DND-41 (cell line): ENCODE measurements at regions not wholly inside any gene's neighbourhood (a gene's known extent, or its start where the extent isn't known, plus 50 kb on each side); places are given as distances from the start of the nearest gene placed in this dataset.

Source experiments
- ATAC-seq: fragments of 200-7000 bp; cut with Tn5 transposase; 3 replicates; pipeline ENCODE4 v1.9.1; 2021; ENCODE audit warnings: low read depth; ENCODE audit not compliant: insufficient read depth
- DNase-seq: peaks from one replicate; pipeline ENCODE4 v3.0.0-alpha.2; 2020
- H2AFZ ChIP-seq: 2 replicates; pipeline ENCODE4 v1.6.0; 2012; ENCODE audit warnings: low read depth, low read length
- H3K27ac ChIP-seq: 2 replicates; pipeline ENCODE4 v1.5.1; 2012; ENCODE audit warnings: low read length, inconsistent platforms
- H3K27me3 ChIP-seq: fragments of 200-600 bp; sonication (generic); 2 replicates; pipeline ENCODE4 v1.6.0; 2012; ENCODE audit warnings: low read length, mild to moderate bottlenecking, inconsistent platforms; ENCODE audit not compliant: insufficient read depth, poor library complexity
- H3K36me3 ChIP-seq: 2 replicates; pipeline ENCODE4 v1.5.1; 2012; ENCODE audit warnings: low read length, inconsistent platforms; ENCODE audit not compliant: insufficient read depth
- H3K4me1 ChIP-seq: 2 replicates; pipeline ENCODE4 v1.5.1; 2012; ENCODE audit warnings: mild to moderate bottlenecking, low read length; ENCODE audit not compliant: insufficient read depth
- H3K4me2 ChIP-seq: 2 replicates; pipeline ENCODE4 v1.6.0; 2012; ENCODE audit warnings: mild to moderate bottlenecking, moderate library complexity, low read length, inconsistent platforms; ENCODE audit not compliant: insufficient read depth
- H3K4me3 ChIP-seq, 2 experiments: fragments of 200-600 bp in 1 of 2; shearing (Covaris generic) in 1 of 2; 2 replicates each; pipeline ENCODE4 v1.5.1; 2012 to 2016; ENCODE audit warnings: inconsistent platforms in 2 of 2, low read length in 2 of 2, mild to moderate bottlenecking in 2 of 2, low read depth in 1 of 2, moderate library complexity in 1 of 2
- H3K79me2 ChIP-seq: 2 replicates; pipeline ENCODE4 v1.6.0; 2012; ENCODE audit warnings: low read length, inconsistent platforms; ENCODE audit not compliant: insufficient read depth
- H3K9ac ChIP-seq: 2 replicates; pipeline ENCODE4 v1.6.0; 2012; ENCODE audit warnings: low read depth, mild to moderate bottlenecking, inconsistent platforms, low read length, moderate library complexity
- H3K9me3 ChIP-seq: 2 replicates; pipeline ENCODE4 v1.5.1; 2012; ENCODE audit warnings: low read length, moderate library complexity, mild to moderate bottlenecking, inconsistent platforms; ENCODE audit not compliant: insufficient read depth, severe bottlenecking
- H4K20me1 ChIP-seq: 2 replicates; pipeline ENCODE4 v1.6.0; 2012; ENCODE audit warnings: low read length; ENCODE audit not compliant: insufficient read depth
- CTCF ChIP-seq: IDR thresholded peaks from 2 replicates; pipeline ENCODE4 v1.5.1; 2012; ENCODE audit warnings: borderline replicate concordance, low read length, moderate library complexity, mild to moderate bottlenecking; ENCODE audit not compliant: poor library complexity, severe bottlenecking; ENCODE audit errors: extremely low read depth
- EZH2 ChIP-seq: IDR thresholded peaks from 3 replicates; pipeline ENCODE4 v1.6.1; 2012; ENCODE audit warnings: borderline replicate concordance, low read depth, mild to moderate bottlenecking, moderate library complexity, low read length, inconsistent platforms; ENCODE audit not compliant: severe bottlenecking

- Histone ChIP-seq H3K4me2 (peak overlapping the region; percentile 2), H3K27ac (peak overlapping the region; percentile 79), H3K27me3 (no peaks in the 10 kb centered on the region), H3K4me3 (no peak overlapping the region), H3K9ac (peak overlapping the region; percentile 31), H3K79me2 (no peaks in the 10 kb centered on the region), H4K20me1 (no peaks in the 10 kb centered on the region), H3K9me3 (no peaks in the 10 kb centered on the region), H3K4me1 (peaks cover 32% of the 10 kb centered on the region), H2AFZ (peak overlapping the region; percentile 54), H3K36me3 (no peaks in the 10 kb centered on the region)
- TF ChIP-seq CTCF = no peak
- TF ChIP-seq EZH2 = no peak
- ATAC-seq (peak; percentile 23), DNase-seq (no peak)
Measured at GRCh38 chr1:98458511-98459485, 202.7 kb upstream of the SNX7 start.

- H4K20me1 ChIP-seq = no peaks in the 10 kb centered on the region
- H3K4me1 ChIP-seq = peaks cover 40% of the 10 kb centered on the region
- H2AFZ ChIP-seq = no peak overlapping the region
- no peak overlapping the region for H3K4me2 ChIP-seq
- no peaks in the 10 kb centered on the region for H3K27me3 ChIP-seq
- H3K36me3 ChIP-seq = no peaks in the 10 kb centered on the region
- no peak for DNase-seq
- H3K27ac ChIP-seq = no peak overlapping the region
- no peaks in the 10 kb centered on the region for H3K79me2 ChIP-seq
- no peak overlapping the region for H3K9ac ChIP-seq
- no peak overlapping the region for H3K4me3 ChIP-seq
- ATAC-seq = no peak
- no peaks in the 10 kb centered on the region for H3K9me3 ChIP-seq
- no peak for TF ChIP-seq EZH2
- no peak for TF ChIP-seq CTCF
Measured at GRCh38 chr1:98457248-98457647, 204.3 kb upstream of the SNX7 start.

GRCh38 chr1:98454666-98455065, 206.9 kb upstream of the SNX7 start:
- Histone ChIP-seq H3K9ac (no peak overlapping the region), H3K9me3 (no peaks in the 10 kb centered on the region), H3K4me3 (no peak overlapping the region), H4K20me1 (no peaks in the 10 kb centered on the region), H3K27me3 (no peaks in the 10 kb centered on the region), H2AFZ (no peak overlapping the region), H3K4me1 (peaks cover 32% of the 10 kb centered on the region), H3K79me2 (no peaks in the 10 kb centered on the region), H3K36me3 (no peaks in the 10 kb centered on the region), H3K4me2 (no peak overlapping the region), H3K27ac (no peak overlapping the region)
- DNase-seq (no peak), ATAC-seq (no peak)
- no peak for TF ChIP-seq EZH2
- TF ChIP-seq CTCF = no peak
